ENCODE measurements at regions not wholly inside any gene's neighbourhood (a gene's known extent, or its start where the extent isn't known, plus 50 kb on each side); places are given as distances from the start of the nearest gene placed in this dataset.

- Histone ChIP-seq H4K20me1 (ENCODE audit: insufficient read depth) (no peaks in the 10 kb centered on the region), H2AFZ (ENCODE audit: low read depth) (no peak overlapping the region), H3K4me3 (ENCODE audit: low read depth in 2 of 2, low read length in 1 of 2) (no peak overlapping the region), H3K36me3 (replicated peaks in 1 of 2; ENCODE audit: control insufficient read depth in 1 of 2, insufficient read depth in 2 of 2, low read length in 1 of 2) (no peaks in the 10 kb centered on the region), H3K27me3 (ENCODE audit: insufficient read depth) (no peaks in the 10 kb centered on the region; the same call in 1 of the 2 replicates), H3K9ac (no peak overlapping the region), H3K27ac (ENCODE audit: low read depth in 2 of 2, low read length in 1 of 2) (no peak overlapping the region), H3K9me3 (no peaks in the 10 kb centered on the region), H3K4me1 (ENCODE audit: control insufficient read depth in 1 of 2, insufficient read depth in 2 of 2, low read depth in 1 of 2, low read length in 1 of 2) (no peaks in the 10 kb centered on the region; a peak in 2 of 4 replicates), H3K9me2 (no peaks in the 10 kb centered on the region), H3F3A (replicated peaks; ENCODE audit: insufficient read depth) (no peaks in the 10 kb centered on the region), H3K79me2 (ENCODE audit: insufficient read depth) (no peaks in the 10 kb centered on the region), H3K4me2 (no peak overlapping the region)
- TF ChIP-seq USF1 (IDR thresholded peaks at IDR 0.05; ENCODE audit: borderline replicate concordance, low read depth): no peak
- no peak for TF ChIP-seq PBX3 (IDR thresholded peaks at IDR 0.05)
- TF ChIP-seq GABPA (IDR thresholded peaks at IDR 0.05; ENCODE audit: low read depth): no peak
- no peak for TF ChIP-seq FOXM1 (IDR thresholded peaks at IDR 0.05; ENCODE audit: low read depth)
- TF ChIP-seq USF2 (IDR thresholded peaks at IDR 0.05; ENCODE audit: borderline replicate concordance, low read depth, low read length): no peak
- no peak for TF ChIP-seq TAF1 (IDR thresholded peaks at IDR 0.05; ENCODE audit: borderline replicate concordance, low read depth, low read length)
- TF ChIP-seq SIN3A (IDR thresholded peaks at IDR 0.05; ENCODE audit: borderline replicate concordance, low read depth, low read length): no peak
- no peak for TF ChIP-seq FOXJ3 (CRISPR knock-in tag; IDR thresholded peaks at IDR 0.05)
- no peak for TF ChIP-seq POLR2AphosphoS5 (IDR thresholded peaks at IDR 0.05; ENCODE audit: low read depth, low read length)
- TF ChIP-seq MXI1 (IDR thresholded peaks at IDR 0.05; ENCODE audit: low read depth, low read length): no peak
- no peak for TF ChIP-seq SMC3 (IDR thresholded peaks at IDR 0.05; ENCODE audit: low read depth, low read length)
- no peak for TF ChIP-seq EZH2phosphoT487 (IDR thresholded peaks at IDR 0.05; ENCODE audit: borderline replicate concordance, low read depth)
- no peak for TF ChIP-seq RCOR1 (IDR thresholded peaks at IDR 0.05; ENCODE audit: low read length)
- no peak for TF ChIP-seq EP300 (IDR thresholded peaks at IDR 0.05; ENCODE audit: borderline replicate concordance in 1 of 2, low read depth in 1 of 2, low read length in 1 of 2)
- no peak for TF ChIP-seq CHD2 (IDR thresholded peaks at IDR 0.05; ENCODE audit: low read length, partially characterized antibody)
- POLR2A ChIA-PET: no interaction called here
- DNase-seq: no peak
- CTCF ChIA-PET: no interaction called here
- WGBS (ENCODE audit: low lambda C conversion rate): 61% methylated on average over 1 of the region's 1 CpG
These were observed 500.1 kb downstream of the MFSD1 start for GRCh38 chr3:159301961-159302360.

- Histone ChIP-seq H2AFZ (ENCODE audit: low read depth) (no peak overlapping the region), H3K79me2 (ENCODE audit: insufficient read depth) (no peaks in the 10 kb centered on the region), H3K4me1 (ENCODE audit: control insufficient read depth in 1 of 2, insufficient read depth in 2 of 2, low read depth in 1 of 2, low read length in 1 of 2) (no peaks in the 10 kb centered on the region), H3K4me2 (no peak overlapping the region), H3K27me3 (ENCODE audit: insufficient read depth) (no peaks in the 10 kb centered on the region; the same call in 1 of the 2 replicates), H4K20me1 (ENCODE audit: insufficient read depth) (no peaks in the 10 kb centered on the region), H3K4me3 (ENCODE audit: low read depth in 2 of 2, low read length in 1 of 2) (no peak overlapping the region), H3K36me3 (replicated peaks in 1 of 2; ENCODE audit: control insufficient read depth in 1 of 2, insufficient read depth in 2 of 2, low read length in 1 of 2) (no peaks in the 10 kb centered on the region), H3K9ac (no peak overlapping the region), H3K9me2 (no peaks in the 10 kb centered on the region), H3F3A (replicated peaks; ENCODE audit: insufficient read depth) (no peaks in the 10 kb centered on the region), H3K27ac (ENCODE audit: low read depth in 2 of 2, low read length in 1 of 2) (no peak overlapping the region), H3K9me3 (no peaks in the 10 kb centered on the region)
- POLR2A ChIA-PET: no interaction called here
- CTCF ChIA-PET: no interaction called here
- DNase-seq: no peak
- TF ChIP-seq NFIC (IDR thresholded peaks at IDR 0.05; ENCODE audit: borderline replicate concordance) (no peak), EZH2phosphoT487 (IDR thresholded peaks at IDR 0.05; ENCODE audit: borderline replicate concordance, low read depth) (no peak), TAF1 (IDR thresholded peaks at IDR 0.05; ENCODE audit: borderline replicate concordance, low read depth, low read length) (no peak), JUND (IDR thresholded peaks at IDR 0.05) (no peak), POLR2AphosphoS5 (IDR thresholded peaks at IDR 0.05; ENCODE audit: low read depth, low read length) (no peak), CHD2 (IDR thresholded peaks at IDR 0.05; ENCODE audit: low read length, partially characterized antibody) (no peak), FOXJ3 (CRISPR knock-in tag; IDR thresholded peaks at IDR 0.05) (no peak), MXI1 (IDR thresholded peaks at IDR 0.05; ENCODE audit: low read depth, low read length) (no peak), USF1 (IDR thresholded peaks at IDR 0.05; ENCODE audit: borderline replicate concordance, low read depth) (no peak), EP300 (IDR thresholded peaks at IDR 0.05; ENCODE audit: borderline replicate concordance in 1 of 2, low read depth in 1 of 2, low read length in 1 of 2) (no peak), TCF12 (IDR thresholded peaks at IDR 0.05) (no peak), RXRA (IDR thresholded peaks at IDR 0.05; ENCODE audit: borderline replicate concordance, low read depth) (no peak), YY1 (IDR thresholded peaks at IDR 0.05; ENCODE audit: low read depth) (no peak), RAD21 (IDR thresholded peaks at IDR 0.05; ENCODE audit: low read length) (no peak), FOSL2 (IDR thresholded peaks at IDR 0.05; ENCODE audit: borderline replicate concordance, low read depth) (no peak)
These were observed 503.2 kb downstream of the MFSD1 start for GRCh38 chr3:159305017-159305416.
